HG03571 (cell line): ENCODE measurements at regions not wholly inside any gene's neighbourhood (a gene's known extent, or its start where the extent isn't known, plus 50 kb on each side); places are given as distances from the start of the nearest gene placed in this dataset.
"Not testable (repeated sequence)": the region's sequence is repeated elsewhere in the genome, so short reads cannot be mapped to it uniquely, and the experiment has no call there.

ENCODE experiments used
- ATAC-seq: cut with Tn5 transposase; IDR thresholded peaks from one replicate; pipeline ENCODE4 v1.9.1; 2021; ENCODE audit not compliant: unreplicated experiment

GRCh38 chr11:100578831-100579311 is 108.2 kb upstream of the ARHGAP42 start:
- ATAC-seq = no peak

GRCh38 chr11:100581318-100581717 is 105.8 kb upstream of the ARHGAP42 start:
- no peak for ATAC-seq

- ATAC-seq = no peak
Measured at GRCh38 chr11:100584201-100584985, 102.7 kb upstream of the ARHGAP42 start.

GRCh38 chr11:100585728-100586127 is 101.4 kb upstream of the ARHGAP42 start:
- ATAC-seq = no peak

- ATAC-seq = no peak
Measured at GRCh38 chr11:100586361-100587101, 100.6 kb upstream of the ARHGAP42 start.

- ATAC-seq = no peak
Measured at GRCh38 chr11:100592619-100593260, 94.3 kb upstream of the ARHGAP42 start.

- no peak for ATAC-seq
Measured at GRCh38 chr11:100593291-100593690, 93.8 kb upstream of the ARHGAP42 start.

GRCh38 chr11:100594320-100594719 is 92.8 kb upstream of the ARHGAP42 start:
- ATAC-seq = no peak

- no peak for ATAC-seq
Measured at GRCh38 chr11:100600941-100601340, 86.1 kb upstream of the ARHGAP42 start.

GRCh38 chr11:100602716-100603115 is 84.4 kb upstream of the ARHGAP42 start:
- no peak for ATAC-seq

- ATAC-seq = not testable (repeated sequence)
Measured at GRCh38 chr11:100607761-100608160, 79.3 kb upstream of the ARHGAP42 start.

- ATAC-seq = peak; percentile 71
Measured at GRCh38 chr11:100612766-100613165, 74.3 kb upstream of the ARHGAP42 start.

GRCh38 chr11:100618914-100619313 is 68.2 kb upstream of the ARHGAP42 start:
- ATAC-seq = no peak

GRCh38 chr11:100619484-100619883 is 67.6 kb upstream of the ARHGAP42 start:
- no peak for ATAC-seq

GRCh38 chr11:100622404-100622803 is 64.7 kb upstream of the ARHGAP42 start:
- no peak for ATAC-seq

- ATAC-seq = no peak
Measured at GRCh38 chr11:100624346-100624745, 62.7 kb upstream of the ARHGAP42 start.

GRCh38 chr11:100625041-100625440 is 62.0 kb upstream of the ARHGAP42 start:
- no peak for ATAC-seq

- no peak for ATAC-seq
Measured at GRCh38 chr11:100629671-100630070, 57.4 kb upstream of the ARHGAP42 start.

GRCh38 chr11:100630898-100631297 is 56.2 kb upstream of the ARHGAP42 start:
- no peak for ATAC-seq

GRCh38 chr11:100631316-100631715 is 55.8 kb upstream of the ARHGAP42 start:
- no peak for ATAC-seq

- ATAC-seq = no peak
Measured at GRCh38 chr11:100632941-100633452, 54.1 kb upstream of the ARHGAP42 start.
